ENCODE measurements at regions not wholly inside any gene's neighbourhood (a gene's known extent, or its start where the extent isn't known, plus 50 kb on each side); places are given as distances from the start of the nearest gene placed in this dataset.

GRCh38 chr10:78913219-78914059, 155.3 kb upstream of the ZMIZ1 start:
- DNase-seq (ENCODE audit: low read depth, low spot score), result no peak

GRCh38 chr10:78914060-78914378, 154.7 kb upstream of the ZMIZ1 start:
- DNase-seq (ENCODE audit: low read depth, low spot score), result no peak

DNA sequence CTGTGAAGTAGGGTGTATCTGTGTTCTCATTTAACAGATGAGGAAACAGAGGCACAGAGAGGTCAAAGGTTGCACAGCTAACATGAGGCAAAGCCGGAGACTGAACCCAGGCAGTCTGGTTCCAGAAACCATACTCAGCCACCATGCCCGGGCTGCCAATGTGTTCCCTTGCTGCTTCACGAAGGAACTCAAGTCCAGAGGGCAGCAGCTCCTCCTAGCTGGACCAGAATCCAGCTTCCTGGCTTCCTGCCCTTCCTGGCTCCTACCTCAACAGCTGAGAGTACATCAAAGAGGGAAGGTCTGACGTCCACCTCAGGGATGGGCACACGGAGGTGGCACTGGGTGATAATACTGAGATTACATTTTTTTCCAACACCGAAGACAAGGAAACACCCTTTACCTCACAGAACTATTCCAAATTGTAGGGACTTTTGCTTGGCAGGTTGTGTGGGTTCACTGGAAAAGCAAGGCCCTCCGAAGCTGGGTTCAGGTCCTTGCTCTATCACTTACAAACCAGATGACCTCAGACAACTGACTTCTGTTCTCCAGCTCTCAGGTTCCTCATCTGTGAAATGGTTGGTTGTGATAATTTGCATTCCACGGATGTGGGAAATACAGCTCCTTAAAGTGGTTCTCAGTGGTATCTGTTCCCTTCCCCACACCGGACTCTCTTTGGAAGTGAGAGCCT, 154.1 kb upstream of the ZMIZ1 start:
- DNase-seq (ENCODE audit: low read depth, low spot score), result no peak

- DNase-seq (ENCODE audit: low read depth, low spot score), result no peak
Observed at GRCh38 chr10:78915190-78915518, 153.6 kb upstream of the ZMIZ1 start.

DNA sequence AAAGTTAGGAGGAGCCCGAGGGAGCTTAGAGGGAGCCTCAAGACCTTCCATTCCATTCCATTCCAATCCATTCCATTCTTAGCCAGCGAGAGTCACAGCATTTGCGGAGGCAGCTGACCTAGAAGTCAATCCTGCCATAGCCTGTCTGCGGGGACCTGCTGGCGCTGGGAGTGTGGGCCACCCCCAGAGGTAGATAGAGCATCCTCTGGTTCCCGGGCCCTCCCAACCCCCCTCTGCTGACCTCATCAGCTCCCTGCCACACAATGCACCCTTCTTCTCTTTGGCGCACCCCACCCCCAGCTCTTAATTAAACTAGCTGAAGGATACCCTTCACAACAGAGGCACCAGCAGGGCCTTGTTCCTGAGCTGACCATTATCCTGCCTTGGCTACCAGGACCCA, 152.5 kb upstream of the ZMIZ1 start:
- no peak for DNase-seq (ENCODE audit: low read depth, low spot score)

GRCh38 chr10:78919181-78919966, 149.4 kb upstream of the ZMIZ1 start:
- no peak for DNase-seq (ENCODE audit: low read depth, low spot score)

- DNase-seq (ENCODE audit: low read depth, low spot score), result no peak
Observed at GRCh38 chr10:78920011-78920410, 148.8 kb upstream of the ZMIZ1 start.

DNA sequence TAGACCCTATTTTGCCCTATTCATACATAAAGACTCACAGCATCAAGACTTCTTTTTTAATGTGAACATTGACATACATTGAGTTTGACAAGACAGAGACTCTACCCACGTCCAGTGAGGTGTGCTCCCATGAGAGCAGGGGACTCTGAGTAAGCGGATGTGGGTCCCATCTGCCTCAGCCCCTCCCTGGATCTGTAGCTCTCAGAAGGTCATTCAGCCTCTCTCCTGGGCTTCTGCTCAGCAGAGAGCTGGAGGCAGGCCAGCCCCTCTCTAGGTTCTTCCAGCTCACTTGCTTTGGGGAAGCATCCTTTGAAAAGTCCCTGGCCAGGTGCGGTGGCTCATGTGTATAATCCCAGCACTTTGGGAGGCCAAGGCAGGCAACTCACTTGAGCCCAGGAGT, 146.9 kb upstream of the ZMIZ1 start:
- DNase-seq (ENCODE audit: low read depth, low spot score), result no peak

DNA sequence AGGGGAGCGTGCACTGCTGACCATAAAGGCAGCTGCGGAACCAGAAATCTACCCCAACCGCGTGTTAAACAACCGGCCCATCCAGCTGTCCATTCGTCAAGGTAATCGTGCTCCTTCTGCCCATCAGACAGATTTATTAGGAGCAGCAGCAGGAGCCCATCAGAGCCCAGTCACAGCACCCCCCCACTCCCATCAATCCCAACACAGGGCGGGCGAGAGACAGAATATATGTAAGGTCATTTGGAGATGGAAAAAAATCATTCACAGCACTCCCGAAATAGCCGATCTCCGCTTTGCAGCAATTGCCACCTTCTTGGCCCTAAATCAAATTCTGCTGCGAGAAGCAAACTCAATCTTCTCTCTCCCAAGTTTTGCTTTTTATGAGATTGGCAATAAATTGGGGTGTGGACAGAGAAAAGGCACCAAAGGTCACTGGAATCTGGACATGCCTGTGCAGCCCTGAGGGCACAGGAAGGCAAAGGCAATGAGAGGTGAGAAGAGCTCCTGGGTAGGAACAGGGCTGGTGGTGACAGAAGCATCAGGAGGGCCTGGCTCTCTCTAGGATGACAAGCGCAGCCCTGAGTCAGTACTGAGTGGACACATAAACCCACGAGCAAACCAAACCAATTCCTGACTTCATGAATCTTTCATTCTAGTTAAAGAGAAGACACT, 145.0 kb upstream of the ZMIZ1 start:
- no peak for DNase-seq (ENCODE audit: low read depth, low spot score)

GRCh38 chr10:78924319-78925003, 144.3 kb upstream of the ZMIZ1 start:
- no peak for DNase-seq (ENCODE audit: low read depth, low spot score)

DNA sequence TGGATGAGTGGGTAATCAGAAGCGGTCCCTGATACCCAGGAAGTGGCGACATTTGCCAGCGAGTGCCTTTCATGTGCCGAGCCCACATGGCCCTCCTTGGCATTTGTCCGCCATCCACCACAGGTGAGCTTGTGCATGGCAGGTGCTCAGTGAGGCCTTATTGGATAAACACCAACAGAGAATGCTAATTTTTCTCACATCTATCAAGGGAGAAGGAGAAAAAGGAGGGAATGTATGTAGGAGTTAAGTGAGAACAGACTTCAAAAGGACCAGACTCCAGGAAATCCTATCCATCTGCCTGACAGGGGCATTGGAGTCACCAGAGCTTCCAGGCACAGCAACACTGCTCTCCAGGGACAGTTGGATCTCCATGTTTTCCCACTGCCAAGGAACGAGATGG, 143.5 kb upstream of the ZMIZ1 start:
- DNase-seq (ENCODE audit: low read depth, low spot score), result no peak

DNA sequence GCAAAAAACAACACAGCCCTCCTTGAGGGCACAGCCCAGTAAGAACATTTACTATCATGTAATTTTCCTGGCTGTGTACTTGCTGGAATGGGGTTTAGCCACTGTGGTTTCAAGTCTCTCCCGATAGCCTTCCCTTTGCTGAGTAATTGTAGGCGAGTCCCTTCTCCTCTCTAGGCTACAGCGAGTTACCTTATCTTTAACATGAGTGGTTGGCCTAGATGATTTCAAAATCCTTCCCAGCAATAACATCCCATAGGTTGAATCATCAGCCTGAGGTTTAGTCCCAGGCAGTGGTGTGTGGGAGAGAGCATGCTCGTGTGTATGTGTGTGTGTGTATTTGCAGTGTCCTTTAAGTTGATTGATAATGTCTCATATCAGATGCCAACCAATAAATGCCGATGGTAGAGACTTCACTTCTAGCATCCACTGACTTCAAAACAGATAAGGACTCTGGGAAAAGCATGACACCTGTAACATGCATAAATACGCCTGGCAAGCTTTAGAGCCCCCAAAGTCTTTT, 142.9 kb upstream of the ZMIZ1 start:
- no peak for DNase-seq (ENCODE audit: low read depth, low spot score)

- no peak for DNase-seq (ENCODE audit: low read depth, low spot score)
Observed at GRCh38 chr10:78927257-78927995, 141.3 kb upstream of the ZMIZ1 start.

GRCh38 chr10:78928330-78928729, 140.4 kb upstream of the ZMIZ1 start:
- DNase-seq (ENCODE audit: low read depth, low spot score), result no peak

DNA sequence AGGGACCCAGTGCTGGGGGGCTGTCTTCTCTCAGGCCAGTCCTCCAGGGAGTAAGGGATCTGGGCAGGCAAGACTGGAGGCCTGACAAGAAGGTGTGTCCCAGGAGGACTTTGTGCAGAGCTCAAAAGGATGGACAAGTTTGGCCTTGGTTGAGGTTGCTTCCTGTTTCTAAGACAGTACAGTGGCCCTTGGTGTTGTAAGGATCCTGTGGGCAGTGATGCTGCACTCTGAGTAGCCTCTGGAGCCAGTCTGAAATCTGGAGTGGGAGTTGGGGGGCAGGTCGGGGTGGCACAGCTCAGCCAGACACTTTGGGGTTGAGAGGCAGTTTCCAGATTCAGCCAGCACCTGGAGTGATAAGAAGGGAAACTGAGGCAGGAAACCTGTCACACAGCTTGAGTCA, 139.2 kb upstream of the ZMIZ1 start:
- DNase-seq (ENCODE audit: low read depth, low spot score), result no peak

- DNase-seq (ENCODE audit: low read depth, low spot score), result no peak
Observed at GRCh38 chr10:78931321-78932053, 137.3 kb upstream of the ZMIZ1 start.

GRCh38 chr10:78932054-78932386, 136.7 kb upstream of the ZMIZ1 start:
- DNase-seq (ENCODE audit: low read depth, low spot score), result no peak

- DNase-seq (ENCODE audit: low read depth, low spot score), result no peak
Observed at GRCh38 chr10:78932861-78933260, 135.9 kb upstream of the ZMIZ1 start.

DNA sequence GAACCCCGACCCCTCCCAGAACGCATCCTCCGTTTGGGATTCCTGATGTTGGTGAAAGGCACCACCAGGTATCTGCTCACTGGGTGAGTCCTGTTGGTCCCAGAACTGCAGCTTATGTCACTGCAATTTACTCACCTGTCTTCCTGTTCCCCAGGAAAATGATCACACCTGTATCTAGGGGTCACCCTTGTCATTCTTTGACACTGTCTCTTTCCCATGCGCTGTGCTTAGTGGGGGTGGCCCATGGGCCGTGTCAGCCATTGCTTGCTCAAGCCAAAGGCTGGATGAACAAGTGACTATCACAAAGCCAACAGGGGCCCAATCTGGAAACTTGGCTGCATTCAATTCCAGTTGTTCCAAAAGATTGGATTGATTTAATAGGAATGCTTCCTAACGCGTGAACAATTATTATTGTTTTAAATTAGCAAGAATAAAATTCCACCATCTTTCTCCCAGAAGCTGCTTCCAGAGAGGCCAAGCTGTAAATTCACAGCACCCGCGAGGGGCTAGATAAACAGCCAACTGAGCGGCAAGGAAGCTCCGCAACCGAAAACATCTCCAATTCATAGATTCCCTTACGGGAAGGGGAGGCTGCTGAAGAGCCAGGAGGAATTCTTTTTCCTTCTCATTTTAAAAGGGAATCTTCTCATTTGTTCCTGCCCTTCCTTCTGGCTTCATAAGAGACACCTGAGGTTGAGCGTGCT, 134.8 kb upstream of the ZMIZ1 start:
- no peak for DNase-seq (ENCODE audit: low read depth, low spot score)

DNA sequence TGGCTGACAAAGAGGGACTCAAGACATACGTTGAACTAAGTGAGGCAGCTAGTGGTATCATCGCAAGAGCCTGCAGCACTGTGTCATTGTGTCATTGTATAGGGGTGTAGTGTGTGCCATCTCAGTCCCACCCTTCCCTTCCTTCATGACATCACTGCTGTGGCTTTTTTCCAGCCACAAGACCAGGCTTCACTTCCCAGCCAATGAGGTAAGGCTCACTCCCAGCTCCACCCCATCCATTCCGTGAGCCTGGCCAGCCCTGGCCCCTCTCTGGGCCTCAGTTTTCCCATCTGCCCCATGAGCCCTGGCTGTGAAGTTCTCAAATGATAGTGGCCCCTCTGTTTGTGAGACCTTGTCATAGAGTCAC, 134.3 kb upstream of the ZMIZ1 start:
- DNase-seq (ENCODE audit: low read depth, low spot score), result no peak
